HEK293T (cell line): ENCODE measurements at regions not wholly inside any gene's neighbourhood (a gene's known extent, or its start where the extent isn't known, plus 50 kb on each side); places are given as distances from the start of the nearest gene placed in this dataset.

Experiments used
- ARNT ChIP-seq: fragments of 450-650 bp; IDR thresholded peaks from 2 replicates; pipeline ENCODE4 v1.6.1; 2017; ENCODE audit warnings: mild to moderate bottlenecking
- ELF4 ChIP-seq: fragments of 450-650 bp; IDR thresholded peaks from 2 replicates; pipeline ENCODE4 v1.6.1; 2017; ENCODE audit warnings: antibody characterized with exemption
- FOXA1 ChIP-seq: fragments of 450-650 bp; IDR thresholded peaks from 2 replicates; pipeline ENCODE4 v1.6.1; 2016; ENCODE audit warnings: mild to moderate bottlenecking
- LEF1 ChIP-seq: fragments of 450-650 bp; IDR thresholded peaks from 2 replicates; pipeline ENCODE4 v1.6.1; 2017; ENCODE audit warnings: mild to moderate bottlenecking, borderline replicate concordance
- NFRKB ChIP-seq: fragments of 450-650 bp; IDR thresholded peaks from 2 replicates; pipeline ENCODE4 v1.6.1; 2016; ENCODE audit warnings: mild to moderate bottlenecking, moderate library complexity
- SUZ12 ChIP-seq: fragments of 450-650 bp; IDR thresholded peaks from 2 replicates; pipeline ENCODE4 v1.6.1; 2016; ENCODE audit warnings: mild to moderate bottlenecking
- TARDBP ChIP-seq: fragments of 450-650 bp; IDR thresholded peaks from 2 replicates; pipeline ENCODE4 v1.6.1; 2016

- TF ChIP-seq LEF1 (no peak), NFRKB (no peak), ELF4 (no peak), FOXA1 (no peak), ARNT (no peak), SUZ12 (no peak), TARDBP (no peak)
These were observed 1354.7 kb upstream of the LRRTM3 start for GRCh38 chr10:65571011-65571570.
